ENCODE measurements at regions not wholly inside any gene's neighbourhood (a gene's known extent, or its start where the extent isn't known, plus 50 kb on each side); places are given as distances from the start of the nearest gene placed in this dataset.

DNA sequence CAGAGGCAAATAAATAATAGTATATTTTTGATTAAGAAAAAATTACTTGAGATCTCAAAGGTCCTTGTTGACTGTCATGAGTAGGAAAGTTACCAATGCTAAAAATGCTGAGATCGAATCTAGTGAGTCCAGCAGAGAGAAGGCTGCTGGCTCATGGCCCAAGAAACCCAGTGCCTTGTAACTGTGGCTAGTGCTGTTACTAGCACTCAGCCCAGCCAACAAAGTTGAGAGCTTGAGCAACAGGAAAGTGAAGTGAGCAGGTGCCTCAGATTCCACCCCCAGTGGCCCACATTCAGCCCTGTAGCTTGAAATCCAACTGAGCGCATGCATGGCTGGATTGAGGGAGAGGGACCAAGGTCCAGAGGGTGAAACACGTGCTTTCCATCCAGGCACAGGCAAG lies 398.2 kb downstream of the SHANK2 start:
- intact Hi-C loops (cut with DNase I; ENCODE audit: low total_unique reads): no loop called here
- Histone ChIP-seq H3K9me3 (peaks cover 0 to 14% (median 0%) of the 10 kb centered on the region in 3 donors), H3K4me1 (no peaks in the 10 kb centered on the region), H3K4me3 (no peak overlapping the region), H3K36me3 (no peaks in the 10 kb centered on the region), H3K27ac (no peak overlapping the region), H3K27me3 (peaks cover 0 to 15% of the 10 kb centered on the region in 2 donors)
- TF ChIP-seq, protein P1, sequence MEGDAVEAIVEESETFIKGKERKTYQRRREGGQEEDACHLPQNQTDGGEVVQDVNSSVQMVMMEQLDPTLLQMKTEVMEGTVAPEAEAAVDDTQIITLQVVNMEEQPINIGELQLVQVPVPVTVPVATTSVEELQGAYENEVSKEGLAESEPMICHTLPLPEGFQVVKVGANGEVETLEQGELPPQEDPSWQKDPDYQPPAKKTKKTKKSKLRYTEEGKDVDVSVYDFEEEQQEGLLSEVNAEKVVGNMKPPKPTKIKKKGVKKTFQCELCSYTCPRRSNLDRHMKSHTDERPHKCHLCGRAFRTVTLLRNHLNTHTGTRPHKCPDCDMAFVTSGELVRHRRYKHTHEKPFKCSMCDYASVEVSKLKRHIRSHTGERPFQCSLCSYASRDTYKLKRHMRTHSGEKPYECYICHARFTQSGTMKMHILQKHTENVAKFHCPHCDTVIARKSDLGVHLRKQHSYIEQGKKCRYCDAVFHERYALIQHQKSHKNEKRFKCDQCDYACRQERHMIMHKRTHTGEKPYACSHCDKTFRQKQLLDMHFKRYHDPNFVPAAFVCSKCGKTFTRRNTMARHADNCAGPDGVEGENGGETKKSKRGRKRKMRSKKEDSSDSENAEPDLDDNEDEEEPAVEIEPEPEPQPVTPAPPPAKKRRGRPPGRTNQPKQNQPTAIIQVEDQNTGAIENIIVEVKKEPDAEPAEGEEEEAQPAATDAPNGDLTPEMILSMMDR (IDR thresholded peaks at IDR 0.05): no peak
- no peak for DNase-seq

DNA sequence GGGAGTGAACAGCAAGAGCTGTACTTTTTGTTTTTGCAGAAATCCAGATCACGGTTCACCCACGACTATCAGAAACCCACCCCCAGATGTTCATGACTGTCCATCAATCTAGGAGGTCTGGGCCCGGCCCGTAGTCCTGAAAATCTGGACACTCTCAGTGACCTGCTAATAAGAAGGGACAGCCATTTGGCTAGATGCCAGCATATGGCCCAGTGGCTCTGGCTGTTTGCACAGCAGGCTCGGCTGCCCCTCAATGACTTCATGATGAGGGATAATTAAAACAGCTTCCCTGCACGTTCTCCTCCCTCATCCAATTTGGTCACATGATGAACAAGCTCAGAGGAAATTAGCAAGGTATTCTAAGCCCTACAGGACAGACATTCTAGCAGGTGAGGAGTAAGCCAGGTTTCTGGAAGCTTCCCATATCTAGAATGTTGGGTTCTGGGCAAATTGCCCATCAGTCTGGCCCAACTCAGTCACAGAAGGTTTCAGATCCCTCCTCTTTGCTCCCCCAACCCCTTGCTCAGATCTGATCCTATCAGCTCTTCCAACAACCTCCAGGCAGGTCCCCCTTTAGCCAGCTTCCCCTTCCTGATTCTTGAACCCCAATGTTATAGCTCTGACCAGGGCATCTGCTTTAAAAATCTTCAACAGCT lies 397.3 kb downstream of the SHANK2 start:
- no peaks in the 10 kb centered on the region for H3K36me3 ChIP-seq
- no peak for DNase-seq
- H3K27ac ChIP-seq: no peak overlapping the region
- intact Hi-C loops (cut with DNase I; ENCODE audit: low total_unique reads): no loop called here
- H3K9me3 ChIP-seq: peaks cover 0 to 6% (median 0%) of the 10 kb centered on the region in 3 donors
- no peak overlapping the region for H3K4me3 ChIP-seq
- H3K27me3 ChIP-seq: peaks cover 0 to 19% of the 10 kb centered on the region in 2 donors
- TF ChIP-seq, protein P1 (IDR thresholded peaks at IDR 0.05): no peak
- H3K4me1 ChIP-seq: no peaks in the 10 kb centered on the region

DNA sequence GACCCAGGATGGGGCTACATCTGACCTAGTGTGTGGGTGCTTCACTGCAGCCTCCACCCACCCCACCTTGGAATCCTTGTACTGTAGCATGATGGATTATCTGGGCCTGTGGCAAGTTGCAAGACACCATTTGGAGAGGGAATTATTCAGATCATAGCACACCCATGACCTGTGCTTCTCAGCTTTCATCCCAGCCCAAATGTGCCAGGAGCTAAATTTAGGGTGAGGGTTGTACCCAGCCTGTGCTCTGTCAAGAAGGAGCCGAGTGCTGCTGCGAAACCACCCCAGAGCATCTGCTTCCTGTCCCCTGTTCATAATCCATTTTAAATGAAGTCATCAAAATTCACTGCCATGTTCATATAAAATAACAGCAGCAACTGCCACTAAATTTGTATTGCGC lies 394.5 kb downstream of the SHANK2 start:
- peaks cover 0 to 19% of the 10 kb centered on the region in 2 donors for H3K27me3 ChIP-seq
- DNase-seq: no peak
- no peaks in the 10 kb centered on the region for H3K36me3 ChIP-seq
- H3K9me3 ChIP-seq: no peaks in the 10 kb centered on the region
- intact Hi-C loops (cut with DNase I; ENCODE audit: low total_unique reads): no loop called here
- TF ChIP-seq, protein P1 (IDR thresholded peaks at IDR 0.05): no peak
- no peak overlapping the region for H3K27ac ChIP-seq
- H3K4me3 ChIP-seq: no peak overlapping the region
- H3K4me1 ChIP-seq: no peaks in the 10 kb centered on the region

DNA sequence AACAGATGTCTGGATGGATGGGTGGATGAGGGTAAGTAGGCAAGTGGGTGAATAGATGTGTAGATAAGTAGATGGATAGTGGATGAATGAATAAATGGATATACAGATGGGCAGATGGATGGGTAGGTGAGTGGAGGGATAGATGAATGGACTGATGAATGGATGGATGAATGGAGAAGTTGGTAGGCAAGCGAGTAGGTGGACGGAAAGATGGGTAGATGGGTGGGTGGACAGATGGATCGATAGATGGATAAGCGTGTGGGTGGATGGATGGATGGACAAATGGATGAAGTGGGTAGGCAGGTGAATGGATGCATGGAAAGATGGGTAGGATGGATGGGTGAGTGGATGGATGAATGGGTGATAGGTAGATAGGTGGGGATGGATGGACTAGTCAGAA lies 393.2 kb downstream of the SHANK2 start:
- no peaks in the 10 kb centered on the region for H3K9me3 ChIP-seq
- no peak overlapping the region for H3K27ac ChIP-seq
- H3K4me3 ChIP-seq: no peak overlapping the region
- H3K36me3 ChIP-seq: no peaks in the 10 kb centered on the region
- intact Hi-C loops (cut with DNase I; ENCODE audit: low total_unique reads): no loop called here
- H3K27me3 ChIP-seq: peaks cover 0 to 10% of the 10 kb centered on the region in 2 donors
- DNase-seq: no peak
- TF ChIP-seq, protein P1 (IDR thresholded peaks at IDR 0.05): no peak
- H3K4me1 ChIP-seq: no peaks in the 10 kb centered on the region

DNA sequence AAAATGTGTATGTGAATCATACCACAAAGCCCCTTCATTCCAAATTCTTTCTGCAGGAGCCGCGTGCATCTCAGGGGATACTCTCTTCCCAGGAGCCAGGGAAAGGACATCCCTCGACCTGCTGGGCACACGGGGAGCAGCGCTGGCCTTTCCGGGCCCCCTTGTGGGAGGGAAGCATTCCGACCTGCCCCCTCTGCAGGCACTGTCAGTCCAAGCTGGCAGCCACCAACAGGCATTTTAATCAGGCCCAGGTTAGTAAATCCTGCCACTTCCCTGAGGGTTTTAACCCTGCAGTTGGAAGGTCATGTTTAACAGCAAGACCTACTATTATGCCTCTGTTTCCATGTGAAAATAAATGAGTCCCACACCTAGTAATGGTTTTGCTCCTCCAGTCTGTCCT lies 391.5 kb downstream of the SHANK2 start:
- Histone ChIP-seq H3K4me1 (no peaks in the 10 kb centered on the region), H3K27ac (no peak overlapping the region), H3K9me3 (no peaks in the 10 kb centered on the region), H3K36me3 (no peaks in the 10 kb centered on the region), H3K4me3 (no peak overlapping the region), H3K27me3 (peaks cover 0 to 6% of the 10 kb centered on the region in 2 donors)
- TF ChIP-seq, protein P1 (IDR thresholded peaks at IDR 0.05): no peak
- no peak for DNase-seq
- intact Hi-C loops (cut with DNase I; ENCODE audit: low total_unique reads): no loop called here

DNA sequence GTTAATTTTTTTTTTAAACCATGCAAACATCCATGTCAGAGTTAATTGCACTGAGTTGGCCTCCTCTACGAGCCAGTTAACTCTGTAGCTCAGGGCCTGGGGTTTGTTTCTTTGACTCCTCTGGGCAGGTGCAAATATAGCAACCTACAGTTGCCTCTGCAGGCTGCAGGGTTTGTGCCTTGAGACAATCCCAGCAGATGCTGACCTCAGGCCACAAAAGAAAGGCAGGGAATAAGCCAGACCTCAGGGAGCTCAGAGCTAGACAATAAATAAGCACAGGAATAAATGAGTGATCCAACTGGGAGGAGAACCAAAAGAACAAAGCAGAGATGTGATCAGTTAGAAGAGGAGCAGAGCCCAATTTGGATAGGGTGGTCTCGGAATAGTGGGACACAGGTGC lies 390.8 kb downstream of the SHANK2 start:
- TF ChIP-seq, protein P1 (IDR thresholded peaks at IDR 0.05): no peak
- Histone ChIP-seq H3K9me3 (no peaks in the 10 kb centered on the region), H3K36me3 (no peaks in the 10 kb centered on the region), H3K4me1 (no peaks in the 10 kb centered on the region), H3K27ac (no peak overlapping the region), H3K27me3 (peaks cover 0 to 6% of the 10 kb centered on the region in 2 donors), H3K4me3 (no peak overlapping the region)
- no peak for DNase-seq
- intact Hi-C loops (cut with DNase I; ENCODE audit: low total_unique reads): no loop called here
